SU-DHL-6 (cell line): ENCODE measurements at regions not wholly inside any gene's neighbourhood (a gene's known extent, or its start where the extent isn't known, plus 50 kb on each side); places are given as distances from the start of the nearest gene placed in this dataset.

Source experiments
- H2AFZ ChIP-seq: fragments of 200-600 bp; sonication (generic); 2 replicates; pipeline ENCODE4 v1.6.1; 2014; ENCODE audit warnings: low read depth, mild to moderate bottlenecking, moderate library complexity, mixed read lengths, antibody characterized with exemption, low read length; ENCODE audit not compliant: severe bottlenecking
- H3F3A ChIP-seq: fragments of 200-600 bp; shearing (Covaris generic); 2 replicates; pipeline ENCODE4 v1.6.0; 2016; ENCODE audit warnings: antibody characterized with exemption, mild to moderate bottlenecking; ENCODE audit not compliant: insufficient read depth
- H3K27ac ChIP-seq: fragments of 200-600 bp; sonication (generic); 2 replicates; pipeline ENCODE4 v1.5.1; 2016; ENCODE audit warnings: low read depth, mild to moderate bottlenecking, low read length, moderate library complexity, mixed read lengths
- H3K27me3 ChIP-seq: fragments of 200-600 bp; sonication (generic), shearing (Covaris generic); 2 replicates; pipeline ENCODE4 v1.6.0; 2014; ENCODE audit warnings: mild to moderate bottlenecking, low read length
- H3K36me3 ChIP-seq: fragments of 200-600 bp; sonication (generic); 2 replicates; pipeline ENCODE4 v1.6.1; 2014; ENCODE audit warnings: mild to moderate bottlenecking, low read length, mixed read lengths
- H3K4me2 ChIP-seq: fragments of 300-600, 200-600 bp; shearing (Covaris generic), sonication (generic); 2 replicates; pipeline ENCODE4 v1.6.0; 2014; ENCODE audit warnings: low read length, low read depth, mild to moderate bottlenecking; ENCODE audit not compliant: poor library complexity, severe bottlenecking
- H3K4me3 ChIP-seq: fragments of 200-600 bp; sonication (generic); 2 replicates; pipeline ENCODE4 v1.5.1; 2014; ENCODE audit warnings: antibody characterized with exemption, low read length, mild to moderate bottlenecking, mixed read lengths; ENCODE audit not compliant: insufficient read depth, poor library complexity, severe bottlenecking
- H3K79me2 ChIP-seq: fragments of 200-600 bp; sonication (generic); 2 replicates; pipeline ENCODE4 v1.6.1; 2014; ENCODE audit warnings: mild to moderate bottlenecking, low read length, moderate library complexity; ENCODE audit not compliant: insufficient read depth
- H3K9ac ChIP-seq: fragments of 200-600 bp; sonication (generic); 2 replicates; pipeline ENCODE4 v1.7.0; 2014; ENCODE audit warnings: mild to moderate bottlenecking, low read length
- H3K9me2 ChIP-seq: fragments of 200-600 bp; sonication (generic); replicated peaks from 2 replicates; pipeline ENCODE4 v1.6.1; 2014; ENCODE audit warnings: low read length; ENCODE audit not compliant: insufficient read depth
- H3K9me3 ChIP-seq: fragments of 200-600 bp; sonication (generic); 2 replicates; pipeline ENCODE4 v1.6.1; 2014; ENCODE audit warnings: low read length, mixed read lengths; ENCODE audit not compliant: insufficient read depth
- H4K20me1 ChIP-seq: fragments of 200-600 bp; sonication (generic); 2 replicates; pipeline ENCODE4 v1.6.1; 2014; ENCODE audit warnings: low read depth, mild to moderate bottlenecking, antibody characterized with exemption, low read length, moderate library complexity, mixed read lengths
- CTCF ChIP-seq: fragments of 200-600 bp; sonication (generic); IDR thresholded peaks from one replicate; pipeline ENCODE4 v1.5.1; 2017; ENCODE audit warnings: antibody characterized with exemption, mild to moderate bottlenecking, low read length, moderate library complexity; ENCODE audit not compliant: insufficient read depth, poor library complexity, severe bottlenecking
- EZH2phosphoT487 ChIP-seq: fragments of 200-600 bp; sonication (generic), shearing (Covaris generic); conservative IDR thresholded peaks from 2 replicates; pipeline ENCODE4 v1.6.1; 2018; ENCODE audit warnings: mild to moderate bottlenecking, antibody characterized with exemption, low read length, moderate library complexity, mixed read lengths

- no peaks in the 10 kb centered on the region for H3K27me3 ChIP-seq
- H3K9ac ChIP-seq, result peak overlapping the region; percentile 45
- TF ChIP-seq CTCF (no peak), EZH2phosphoT487 (no peak)
- H3K4me3 ChIP-seq, result no peak overlapping the region
- no peaks in the 10 kb centered on the region for H3K9me2 ChIP-seq
- H4K20me1 ChIP-seq, result no peaks in the 10 kb centered on the region
- H3K27ac ChIP-seq, result peak overlapping the region; percentile 92
- H3K9me3 ChIP-seq, result no peaks in the 10 kb centered on the region
- no peak overlapping the region for H2AFZ ChIP-seq
- no peaks in the 10 kb centered on the region for H3K79me2 ChIP-seq
- H3K36me3 ChIP-seq, result no peaks in the 10 kb centered on the region
- H3F3A ChIP-seq, result peaks cover 75% of the 10 kb centered on the region
- peak overlapping the region; percentile 52 for H3K4me2 ChIP-seq
Measured at GRCh38 chr16:85991856-85992255, 92.9 kb downstream of the IRF8 start.

- H3K9ac ChIP-seq, result peak overlapping the region; percentile 45
- peak overlapping the region; percentile 52 for H3K4me2 ChIP-seq
- peak overlapping the region; percentile 92 for H3K27ac ChIP-seq
Measured at GRCh38 chr16:85992359-85992758, 93.4 kb downstream of the IRF8 start.

GRCh38 chr16:85992779-85993178 lies 93.8 kb downstream of the IRF8 start:
- Histone ChIP-seq H3K36me3 (no peaks in the 10 kb centered on the region), H2AFZ (no peak overlapping the region), H3K9me3 (no peaks in the 10 kb centered on the region), H3K4me3 (no peak overlapping the region), H4K20me1 (no peaks in the 10 kb centered on the region), H3K9me2 (no peaks in the 10 kb centered on the region), H3K27me3 (no peaks in the 10 kb centered on the region), H3K79me2 (no peaks in the 10 kb centered on the region), H3K4me2 (peak overlapping the region; percentile 52), H3F3A (peaks cover 74% of the 10 kb centered on the region), H3K9ac (peak overlapping the region; percentile 45), H3K27ac (peak overlapping the region; percentile 92)
- TF ChIP-seq CTCF (no peak), EZH2phosphoT487 (no peak)

More at GRCh38 chr16:85992359-85992758, 93.4 kb downstream of the IRF8 start:
- no peak overlapping the region for H2AFZ ChIP-seq
- H3K36me3 ChIP-seq, result no peaks in the 10 kb centered on the region
- TF ChIP-seq EZH2phosphoT487, result no peak
- TF ChIP-seq CTCF, result no peak
- H3K27me3 ChIP-seq, result no peaks in the 10 kb centered on the region
- no peaks in the 10 kb centered on the region for H4K20me1 ChIP-seq
- no peaks in the 10 kb centered on the region for H3K9me2 ChIP-seq
- no peaks in the 10 kb centered on the region for H3K9me3 ChIP-seq
- peaks cover 75% of the 10 kb centered on the region for H3F3A ChIP-seq
- H3K79me2 ChIP-seq, result no peaks in the 10 kb centered on the region
- H3K4me3 ChIP-seq, result no peak overlapping the region
